Tibial artery (tissue), 4 donors: ENCODE measurements at regions not wholly inside any gene's neighbourhood (a gene's known extent, or its start where the extent isn't known, plus 50 kb on each side); places are given as distances from the start of the nearest gene placed in this dataset.

ENCODE experiments used
- DNase-seq, 2 donors: peaks; one replicate each; pipeline ENCODE4 v3.0.0-alpha.2; 2019
- H3K27ac ChIP-seq, 2 donors: fragments of 200-600 bp; sonication (generic) in 1 of 2; 1 replicate in 1 of 2; 2 replicates in 1 of 2; pipeline ENCODE4 v1.5.1; 2018 to 2019; ENCODE audit warnings: mild to moderate bottlenecking in 1 of 2
- H3K27me3 ChIP-seq, 2 donors: fragments of 200-600 bp; sonication (generic) in 1 of 2; one replicate each; pipeline versions ENCODE4 v1.5.1 to v1.6.0; 2016 to 2019
- H3K36me3 ChIP-seq, 3 donors: fragments of 200-600 bp; sonication (generic) in 2 of 3; one replicate each; pipeline ENCODE4 v1.5.1; 2016 to 2019; ENCODE audit warnings: mild to moderate bottlenecking in 2 of 3
- H3K4me1 ChIP-seq, 4 donors: fragments of 200-600 bp; sonication (generic) in 2 of 4; 1 replicate in 3 of 4; 2 replicates in 1 of 4; pipeline ENCODE4 v1.5.1; 2016 to 2019
- H3K4me3 ChIP-seq, 2 donors: fragments of 200-600 bp; sonication (generic) in 1 of 2; 1 replicate in 1 of 2; 2 replicates in 1 of 2; pipeline ENCODE4 v1.5.1; 2018 to 2019; ENCODE audit warnings: mild to moderate bottlenecking in 2 of 2
- H3K9me3 ChIP-seq, 3 donors: fragments of 200-600 bp; sonication (generic) in 1 of 3; one replicate each; pipeline ENCODE4 v1.5.1; 2016 to 2019
- intact Hi-C: fragments of 100-400 bp; cut with DNase I; formaldehyde crosslinking; loops from one replicate; pipeline ENCODE4 v1.15.0; 2023; ENCODE audit warnings: low total_unique reads
- TF ChIP-seq, protein P1 (sequence below), 2 experiments: fragments of 200-600 bp in 1 of 2; fragments of 450-650 bp in 1 of 2; IDR thresholded peaks; one replicate each; pipeline ENCODE4 v1.5.1; 2017 to 2019; ENCODE audit warnings: antibody characterized with exemption in 2 of 2, mild to moderate bottlenecking in 1 of 2, moderate library complexity in 1 of 2

DNA sequence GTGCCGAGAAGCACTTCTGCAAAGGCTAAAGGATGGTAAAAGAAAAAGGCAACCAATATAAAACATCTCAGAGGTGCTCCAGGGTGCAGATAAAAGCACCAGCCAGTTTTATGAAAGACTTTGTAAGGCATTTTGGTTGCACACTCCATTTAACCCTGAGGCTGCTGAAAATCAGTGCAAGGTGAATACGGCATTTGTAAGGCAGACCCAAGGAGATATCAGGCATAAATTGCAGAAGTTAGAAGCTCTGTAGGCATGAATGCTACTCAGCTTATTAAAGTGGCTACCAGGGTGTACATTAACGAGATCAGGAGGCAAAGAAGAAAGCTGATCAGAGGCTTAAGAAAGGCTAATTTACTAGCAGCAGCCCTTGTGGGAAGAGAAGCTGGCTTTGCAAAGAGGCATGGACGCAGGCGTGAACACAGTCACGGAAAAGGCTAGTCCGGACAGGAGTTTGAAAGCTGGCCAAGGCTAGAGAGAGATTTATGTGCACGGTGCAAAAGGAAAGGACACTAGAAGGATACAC, 99.6 kb downstream of the ZNF429 start:
- H3K9me3 ChIP-seq = no peaks in the 10 kb centered on the region
- no peaks in the 10 kb centered on the region for H3K27me3 ChIP-seq
- H3K36me3 ChIP-seq = no peaks in the 10 kb centered on the region
- intact Hi-C loops = no loop called here
- TF ChIP-seq, protein P1, sequence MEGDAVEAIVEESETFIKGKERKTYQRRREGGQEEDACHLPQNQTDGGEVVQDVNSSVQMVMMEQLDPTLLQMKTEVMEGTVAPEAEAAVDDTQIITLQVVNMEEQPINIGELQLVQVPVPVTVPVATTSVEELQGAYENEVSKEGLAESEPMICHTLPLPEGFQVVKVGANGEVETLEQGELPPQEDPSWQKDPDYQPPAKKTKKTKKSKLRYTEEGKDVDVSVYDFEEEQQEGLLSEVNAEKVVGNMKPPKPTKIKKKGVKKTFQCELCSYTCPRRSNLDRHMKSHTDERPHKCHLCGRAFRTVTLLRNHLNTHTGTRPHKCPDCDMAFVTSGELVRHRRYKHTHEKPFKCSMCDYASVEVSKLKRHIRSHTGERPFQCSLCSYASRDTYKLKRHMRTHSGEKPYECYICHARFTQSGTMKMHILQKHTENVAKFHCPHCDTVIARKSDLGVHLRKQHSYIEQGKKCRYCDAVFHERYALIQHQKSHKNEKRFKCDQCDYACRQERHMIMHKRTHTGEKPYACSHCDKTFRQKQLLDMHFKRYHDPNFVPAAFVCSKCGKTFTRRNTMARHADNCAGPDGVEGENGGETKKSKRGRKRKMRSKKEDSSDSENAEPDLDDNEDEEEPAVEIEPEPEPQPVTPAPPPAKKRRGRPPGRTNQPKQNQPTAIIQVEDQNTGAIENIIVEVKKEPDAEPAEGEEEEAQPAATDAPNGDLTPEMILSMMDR (IDR thresholded peaks at IDR 0.05) = no peak
- no peak for DNase-seq
- peak overlapping the region; percentile 48 to 73 for H3K27ac ChIP-seq
- H3K4me3 ChIP-seq = peak overlapping the region; percentile 54 to 58
- peaks cover 0 to 14% (median 8%) of the 10 kb centered on the region in 4 donors for H3K4me1 ChIP-seq
